ENCODE measurements at regions not wholly inside any gene's neighbourhood (a gene's known extent, or its start where the extent isn't known, plus 50 kb on each side); places are given as distances from the start of the nearest gene placed in this dataset.

GRCh38 chr1:99407018-99407417 lies 142.7 kb downstream of the PLPPR4 start:
- TF ChIP-seq EZH2 (IDR thresholded peaks at IDR 0.05; ENCODE audit: insufficient read depth, poor library complexity, severe bottlenecking) (no peak), EZH2phosphoT487 (IDR thresholded peaks at IDR 0.05; ENCODE audit: insufficient read depth, low read depth) (no peak)
- Histone ChIP-seq H4K20me1 (ENCODE audit: insufficient read depth) (no peaks in the 10 kb centered on the region), H3K9me2 (ENCODE audit: insufficient read depth) (no peaks in the 10 kb centered on the region), H3K4me1 (ENCODE audit: insufficient read depth) (no peaks in the 10 kb centered on the region), H3F3A (ENCODE audit: insufficient read depth) (no peaks in the 10 kb centered on the region), H3K9me3 (ENCODE audit: low read depth) (no peaks in the 10 kb centered on the region), H3K79me2 (ENCODE audit: insufficient read depth) (no peaks in the 10 kb centered on the region), H3K27ac (no peak overlapping the region), H3K9ac (no peak overlapping the region), H2AFZ (no peak overlapping the region), H3K36me3 (ENCODE audit: low read depth) (no peaks in the 10 kb centered on the region), H3K27me3 (replicated peaks; ENCODE audit: insufficient read depth) (no peaks in the 10 kb centered on the region), H3K4me3 (no peak overlapping the region), H3K4me2 (ENCODE audit: unreplicated experiment) (no peak overlapping the region)
- WGBS, 2 experiments (ENCODE audit: low coverage in 1 of 2, low lambda C conversion rate in 2 of 2, missing lambda C conversion rate in 2 of 2), result 32 to 36% methylated on average over 3 of the region's 3 CpGs
- DNase-seq, result peak; percentile 1
- in situ Hi-C loops (cut with MboI), result no loop called here

DNA sequence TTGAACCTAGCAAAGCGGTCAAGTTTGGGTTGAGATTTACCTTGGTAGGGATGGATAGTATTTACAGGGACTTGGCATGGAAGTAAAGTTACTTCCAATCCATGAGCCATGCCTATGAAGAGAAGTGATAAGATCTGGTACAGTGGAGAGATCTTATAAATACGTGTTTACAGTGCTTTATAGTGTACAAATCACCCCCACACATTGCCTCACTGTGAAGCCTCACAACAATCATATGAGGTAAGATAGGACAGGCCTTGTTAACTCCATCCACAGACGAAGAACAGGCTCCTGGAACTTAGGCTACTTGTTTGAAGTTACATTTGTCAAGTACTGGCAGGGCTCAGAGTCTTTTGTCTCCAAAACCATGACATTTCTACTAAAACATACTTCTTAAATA lies 159.8 kb downstream of the PLPPR4 start:
- no peaks in the 10 kb centered on the region for H3K4me1 ChIP-seq (ENCODE audit: insufficient read depth)
- H2AFZ ChIP-seq, result no peak overlapping the region
- no peak for DNase-seq
- H3K9me2 ChIP-seq (ENCODE audit: insufficient read depth), result no peaks in the 10 kb centered on the region
- WGBS, 2 experiments (ENCODE audit: low coverage in 1 of 2, low lambda C conversion rate in 2 of 2, missing lambda C conversion rate in 2 of 2), result 37 to 38% methylated on average over 3 of the region's 3 CpGs
- no peaks in the 10 kb centered on the region for H3K27me3 ChIP-seq (replicated peaks; ENCODE audit: insufficient read depth)
- TF ChIP-seq EZH2 (IDR thresholded peaks at IDR 0.05; ENCODE audit: insufficient read depth, poor library complexity, severe bottlenecking) (no peak), EZH2phosphoT487 (IDR thresholded peaks at IDR 0.05; ENCODE audit: insufficient read depth, low read depth) (no peak)
- H3K79me2 ChIP-seq (ENCODE audit: insufficient read depth), result no peaks in the 10 kb centered on the region
- no peak overlapping the region for H3K4me2 ChIP-seq (ENCODE audit: unreplicated experiment)
- in situ Hi-C loops (cut with MboI), result no loop called here
- H4K20me1 ChIP-seq (ENCODE audit: insufficient read depth), result no peaks in the 10 kb centered on the region
- H3K27ac ChIP-seq, result no peak overlapping the region
- no peak overlapping the region for H3K4me3 ChIP-seq
- no peaks in the 10 kb centered on the region for H3K9me3 ChIP-seq (ENCODE audit: low read depth)
- no peaks in the 10 kb centered on the region for H3K36me3 ChIP-seq (ENCODE audit: low read depth)
- H3F3A ChIP-seq (ENCODE audit: insufficient read depth), result no peaks in the 10 kb centered on the region
- no peak overlapping the region for H3K9ac ChIP-seq

DNA sequence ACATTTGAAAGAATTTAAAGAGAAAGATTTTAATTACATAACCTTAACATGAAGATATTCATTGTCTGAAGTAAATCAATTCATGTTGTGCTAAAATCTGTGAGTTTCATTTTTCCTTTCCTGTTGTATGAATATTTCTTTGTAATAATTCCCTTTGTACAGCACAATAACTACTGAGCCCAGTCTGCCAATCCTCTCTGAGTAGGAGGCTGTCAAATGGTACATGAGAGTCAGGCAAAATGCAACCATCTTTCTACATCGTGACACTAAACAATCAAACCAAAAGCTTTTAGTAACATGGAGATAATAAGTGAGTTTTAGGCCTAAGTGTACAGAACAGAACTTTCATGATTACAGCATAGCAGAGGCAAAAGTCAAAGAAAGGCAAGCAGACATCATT lies 165.5 kb downstream of the PLPPR4 start:
- Histone ChIP-seq H3K9me2 (ENCODE audit: insufficient read depth) (no peaks in the 10 kb centered on the region), H3K36me3 (ENCODE audit: low read depth) (no peaks in the 10 kb centered on the region), H3K4me2 (ENCODE audit: unreplicated experiment) (no peak overlapping the region), H3F3A (ENCODE audit: insufficient read depth) (no peaks in the 10 kb centered on the region), H3K9me3 (ENCODE audit: low read depth) (no peaks in the 10 kb centered on the region), H4K20me1 (ENCODE audit: insufficient read depth) (no peaks in the 10 kb centered on the region), H3K27ac (no peak overlapping the region), H3K27me3 (replicated peaks; ENCODE audit: insufficient read depth) (no peaks in the 10 kb centered on the region), H3K4me1 (ENCODE audit: insufficient read depth) (no peaks in the 10 kb centered on the region), H3K4me3 (no peak overlapping the region), H3K79me2 (ENCODE audit: insufficient read depth) (no peaks in the 10 kb centered on the region), H2AFZ (no peak overlapping the region), H3K9ac (no peak overlapping the region)
- in situ Hi-C loops (cut with MboI), result no loop called here
- TF ChIP-seq EZH2 (IDR thresholded peaks at IDR 0.05; ENCODE audit: insufficient read depth, poor library complexity, severe bottlenecking) (no peak), EZH2phosphoT487 (IDR thresholded peaks at IDR 0.05; ENCODE audit: insufficient read depth, low read depth) (no peak)
- WGBS, 2 experiments (ENCODE audit: low coverage in 1 of 2, low lambda C conversion rate in 2 of 2, missing lambda C conversion rate in 2 of 2), result 45 to 75% methylated on average over 1 of the region's 1 CpG
- no peak for DNase-seq

GRCh38 chr1:99438656-99439230 lies 174.5 kb downstream of the PLPPR4 start:
- H4K20me1 ChIP-seq (ENCODE audit: insufficient read depth), result no peaks in the 10 kb centered on the region
- no peak for TF ChIP-seq EZH2phosphoT487 (IDR thresholded peaks at IDR 0.05; ENCODE audit: insufficient read depth, low read depth)
- TF ChIP-seq EZH2 (IDR thresholded peaks at IDR 0.05; ENCODE audit: insufficient read depth, poor library complexity, severe bottlenecking), result no peak
- H3K36me3 ChIP-seq (ENCODE audit: low read depth), result no peaks in the 10 kb centered on the region
- no peak overlapping the region for H3K4me2 ChIP-seq (ENCODE audit: unreplicated experiment)
- peaks cover 18% of the 10 kb centered on the region for H3K4me1 ChIP-seq (ENCODE audit: insufficient read depth)
- H3F3A ChIP-seq (ENCODE audit: insufficient read depth), result peaks cover 3% of the 10 kb centered on the region; the same call in 1 of the 2 replicates
- no peak overlapping the region for H3K27ac ChIP-seq
- H3K9me2 ChIP-seq (ENCODE audit: insufficient read depth), result no peaks in the 10 kb centered on the region; the same call in 1 of the 2 replicates
- in situ Hi-C loops (cut with MboI), result no loop called here
- DNase-seq, result peak; percentile 9
- H3K4me3 ChIP-seq, result no peak overlapping the region
- H3K9me3 ChIP-seq (ENCODE audit: low read depth), result no peaks in the 10 kb centered on the region
- H2AFZ ChIP-seq, result no peak overlapping the region
- H3K9ac ChIP-seq, result no peak overlapping the region
- no peaks in the 10 kb centered on the region for H3K79me2 ChIP-seq (ENCODE audit: insufficient read depth)
- WGBS, 2 experiments (ENCODE audit: low coverage in 1 of 2, low lambda C conversion rate in 2 of 2, missing lambda C conversion rate in 2 of 2), result 80 to 88% methylated on average over 4 of the region's 4 CpGs
- H3K27me3 ChIP-seq (replicated peaks; ENCODE audit: insufficient read depth), result no peaks in the 10 kb centered on the region

Data from GM23248 (cell line).